IPS-18a (cell line): ENCODE measurements at regions not wholly inside any gene's neighbourhood (a gene's known extent, or its start where the extent isn't known, plus 50 kb on each side); places are given as distances from the start of the nearest gene placed in this dataset.

ENCODE experiments used
- H3K27ac ChIP-seq: one replicate; pipeline ENCODE4 v1.5.1; 2013; ENCODE audit warnings: low read length
- H3K27me3 ChIP-seq: one replicate; pipeline ENCODE4 v1.6.1; 2013; ENCODE audit warnings: mild to moderate bottlenecking, low read length; ENCODE audit not compliant: control insufficient read depth, insufficient read depth
- H3K36me3 ChIP-seq: one replicate; pipeline ENCODE4 v1.6.1; 2013; ENCODE audit warnings: low read depth, low read length; ENCODE audit not compliant: control insufficient read depth
- H3K4me1 ChIP-seq: one replicate; pipeline ENCODE4 v1.6.1; 2013; ENCODE audit warnings: low read depth, low read length; ENCODE audit not compliant: control insufficient read depth
- H3K4me3 ChIP-seq: one replicate; pipeline ENCODE4 v1.5.1; 2013; ENCODE audit warnings: low read length
- H3K9ac ChIP-seq: one replicate; pipeline ENCODE4 v1.6.1; 2013; ENCODE audit warnings: mild to moderate bottlenecking, low read length, moderate library complexity
- H3K9me3 ChIP-seq: one replicate; pipeline ENCODE4 v1.6.1; 2013; ENCODE audit warnings: low read depth, low read length; ENCODE audit not compliant: control insufficient read depth

DNA sequence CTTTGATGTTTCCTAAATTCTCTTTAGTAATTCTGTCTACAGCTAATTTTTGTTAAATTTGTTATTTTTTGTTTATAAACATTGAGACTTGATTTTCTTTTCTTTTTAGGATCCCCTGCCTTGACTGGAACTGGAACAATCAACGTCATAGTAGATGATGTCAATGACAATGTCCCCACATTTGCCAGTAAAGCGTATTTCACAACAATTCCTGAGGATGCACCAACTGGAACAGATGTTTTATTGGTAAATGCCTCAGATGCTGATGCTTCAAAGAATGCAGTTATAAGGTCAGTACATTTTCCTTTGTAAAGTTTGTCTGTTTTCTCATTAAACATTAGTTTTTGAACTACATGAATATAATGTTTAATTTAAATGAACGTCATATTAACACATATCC, 119.4 kb downstream of the FAT4 start:
- Histone ChIP-seq H3K4me3 (no peak overlapping the region), H3K9me3 (no peaks in the 10 kb centered on the region), H3K9ac (no peak overlapping the region), H3K4me1 (no peaks in the 10 kb centered on the region), H3K27ac (no peak overlapping the region), H3K27me3 (no peaks in the 10 kb centered on the region), H3K36me3 (no peaks in the 10 kb centered on the region)

DNA sequence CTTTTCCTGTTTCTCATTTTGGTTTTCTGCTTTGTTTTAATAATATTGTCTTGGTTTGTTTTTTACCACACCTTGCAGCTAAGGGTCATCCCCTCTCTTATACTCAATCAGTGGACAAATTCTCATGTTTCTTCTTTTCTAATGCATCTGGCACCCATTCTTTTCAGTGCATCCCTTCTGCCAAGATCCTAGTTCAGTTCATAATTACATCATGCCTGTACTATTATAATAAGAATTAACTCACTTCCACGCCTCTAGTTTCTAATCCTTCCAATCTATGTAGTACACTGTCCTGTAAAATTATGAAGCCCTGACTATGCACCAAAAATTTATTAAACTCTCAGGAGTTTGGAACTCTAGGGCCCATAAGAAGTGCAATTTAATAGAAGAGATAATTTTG, 126.1 kb downstream of the FAT4 start:
- no peak overlapping the region for H3K4me3 ChIP-seq
- H3K4me1 ChIP-seq, result no peaks in the 10 kb centered on the region
- no peaks in the 10 kb centered on the region for H3K27me3 ChIP-seq
- no peaks in the 10 kb centered on the region for H3K9me3 ChIP-seq
- no peak overlapping the region for H3K27ac ChIP-seq
- H3K9ac ChIP-seq, result no peak overlapping the region
- H3K36me3 ChIP-seq, result no peaks in the 10 kb centered on the region

DNA sequence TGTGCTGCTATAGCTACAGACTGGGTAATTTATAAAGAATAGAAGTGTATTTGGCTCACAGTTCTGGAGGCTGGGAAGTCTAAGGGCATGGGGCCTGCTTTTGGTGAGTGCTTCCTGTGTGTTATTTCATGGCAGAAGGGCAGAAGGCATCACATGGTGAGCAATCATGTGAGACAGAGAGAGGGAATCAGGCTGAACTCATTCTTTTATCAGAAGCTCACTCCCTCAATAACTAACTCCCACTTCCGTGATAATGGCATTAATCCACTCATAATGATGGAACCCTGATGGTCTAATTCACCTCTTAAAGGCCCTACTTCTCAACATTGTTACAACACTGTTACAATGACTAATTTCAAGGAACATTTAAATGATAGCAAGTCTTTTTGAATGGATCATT, 129.4 kb downstream of the FAT4 start:
- Histone ChIP-seq H3K27me3 (no peaks in the 10 kb centered on the region), H3K4me1 (no peaks in the 10 kb centered on the region), H3K9me3 (no peaks in the 10 kb centered on the region), H3K9ac (no peak overlapping the region), H3K4me3 (no peak overlapping the region), H3K27ac (no peak overlapping the region), H3K36me3 (no peaks in the 10 kb centered on the region)

DNA sequence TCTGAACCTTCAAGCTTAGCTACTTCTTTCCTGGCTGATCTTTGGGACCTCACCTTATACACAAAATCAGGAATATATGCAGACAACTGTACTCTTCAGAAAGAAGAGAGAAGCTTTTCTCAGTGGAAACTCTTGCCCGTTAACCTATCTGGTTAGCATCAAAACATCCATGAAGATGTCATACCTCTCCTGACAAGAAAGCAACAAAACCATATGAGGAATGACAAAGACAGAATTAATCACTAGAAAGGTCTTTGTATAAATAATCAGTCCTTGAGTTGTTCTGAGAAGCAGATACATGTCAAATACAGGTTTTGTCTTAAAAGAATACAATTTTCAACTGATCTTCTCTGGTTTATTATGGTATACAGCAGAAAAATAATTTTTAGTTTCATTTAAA, 130.8 kb downstream of the FAT4 start:
- H3K36me3 ChIP-seq, result no peaks in the 10 kb centered on the region
- H3K27me3 ChIP-seq, result no peaks in the 10 kb centered on the region
- no peak overlapping the region for H3K27ac ChIP-seq
- H3K4me1 ChIP-seq, result no peaks in the 10 kb centered on the region
- H3K9ac ChIP-seq, result no peak overlapping the region
- no peaks in the 10 kb centered on the region for H3K9me3 ChIP-seq
- no peak overlapping the region for H3K4me3 ChIP-seq

DNA sequence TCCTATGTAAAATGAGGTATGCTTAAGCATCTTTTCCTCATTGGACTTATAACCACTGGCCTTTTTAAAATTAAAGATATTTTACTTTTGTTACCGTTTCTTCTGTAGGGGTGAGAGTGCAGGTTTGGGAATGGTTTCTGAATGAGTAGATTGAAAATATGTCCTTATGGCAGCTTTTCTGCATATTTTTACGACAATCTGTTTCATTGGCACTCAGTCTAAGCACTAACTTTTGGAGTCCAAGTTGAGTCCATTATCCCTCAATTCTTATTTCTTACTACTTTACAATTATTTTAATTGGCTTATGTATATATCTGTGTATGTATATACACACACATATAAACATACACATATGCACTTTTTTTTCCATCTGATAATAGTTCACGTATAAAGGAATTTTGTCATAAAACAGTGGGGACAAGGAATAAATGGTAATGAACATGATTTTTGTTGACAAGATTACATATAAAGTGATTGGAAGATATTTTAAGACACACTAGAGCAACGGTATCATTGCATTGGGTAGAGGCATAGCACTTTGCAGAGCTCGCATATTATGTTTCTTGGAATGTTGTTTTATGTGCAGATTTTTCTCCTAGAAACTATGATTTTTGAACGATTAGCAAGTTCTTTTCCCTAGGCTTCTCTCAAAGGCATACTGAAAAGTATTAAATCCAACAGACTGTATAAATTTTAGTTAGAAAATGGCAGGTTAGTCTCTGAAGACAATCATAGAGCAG, 133.0 kb downstream of the FAT4 start:
- Histone ChIP-seq H3K9me3 (no peaks in the 10 kb centered on the region), H3K4me3 (no peak overlapping the region), H3K27me3 (no peaks in the 10 kb centered on the region), H3K36me3 (no peaks in the 10 kb centered on the region), H3K4me1 (no peaks in the 10 kb centered on the region), H3K27ac (no peak overlapping the region), H3K9ac (no peak overlapping the region)

DNA sequence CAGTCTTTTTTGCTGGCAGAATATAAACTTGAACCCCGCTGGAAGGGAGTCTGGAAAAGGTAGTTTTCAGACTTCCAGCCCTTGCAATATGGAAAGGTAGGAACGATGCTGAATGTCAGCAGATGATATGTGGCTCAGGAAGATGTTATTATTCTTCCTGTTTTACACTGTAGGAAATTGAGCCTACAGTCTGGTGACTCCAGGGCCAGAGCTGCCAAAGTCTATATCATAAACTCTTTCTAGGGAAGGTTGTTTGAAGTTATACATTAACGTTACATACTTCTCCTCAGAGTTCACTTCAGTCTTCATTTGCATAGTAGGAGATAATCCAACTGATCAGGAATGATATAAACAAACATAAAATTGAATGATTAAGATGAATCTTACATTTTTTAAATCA, 141.3 kb downstream of the FAT4 start:
- H3K27ac ChIP-seq, result no peak overlapping the region
- no peak overlapping the region for H3K9ac ChIP-seq
- no peaks in the 10 kb centered on the region for H3K36me3 ChIP-seq
- H3K27me3 ChIP-seq, result no peaks in the 10 kb centered on the region
- H3K9me3 ChIP-seq, result no peaks in the 10 kb centered on the region
- no peaks in the 10 kb centered on the region for H3K4me1 ChIP-seq
- H3K4me3 ChIP-seq, result no peak overlapping the region

DNA sequence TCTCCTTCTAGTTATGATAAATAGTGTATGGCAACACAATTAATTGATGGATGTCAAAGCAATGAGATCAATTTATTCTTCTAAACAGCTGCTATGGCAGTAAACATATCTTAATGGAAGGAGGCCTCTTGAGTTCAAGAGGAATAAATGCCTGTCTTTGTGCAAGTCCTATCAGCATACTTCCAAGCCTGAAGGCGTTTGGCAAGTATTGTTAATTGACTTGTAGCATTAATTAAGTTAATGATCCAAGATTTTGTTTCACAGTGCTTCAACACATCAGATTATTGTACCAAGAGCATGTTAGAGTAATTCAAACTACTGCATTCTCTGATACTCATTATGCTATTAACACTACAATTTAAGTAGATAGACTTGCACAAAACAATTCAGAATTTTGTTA, 144.8 kb downstream of the FAT4 start:
- no peak overlapping the region for H3K4me3 ChIP-seq
- peaks cover 8% of the 10 kb centered on the region for H3K4me1 ChIP-seq
- H3K9ac ChIP-seq, result no peak overlapping the region
- H3K36me3 ChIP-seq, result no peaks in the 10 kb centered on the region
- no peaks in the 10 kb centered on the region for H3K27me3 ChIP-seq
- H3K27ac ChIP-seq, result no peak overlapping the region
- no peaks in the 10 kb centered on the region for H3K9me3 ChIP-seq

DNA sequence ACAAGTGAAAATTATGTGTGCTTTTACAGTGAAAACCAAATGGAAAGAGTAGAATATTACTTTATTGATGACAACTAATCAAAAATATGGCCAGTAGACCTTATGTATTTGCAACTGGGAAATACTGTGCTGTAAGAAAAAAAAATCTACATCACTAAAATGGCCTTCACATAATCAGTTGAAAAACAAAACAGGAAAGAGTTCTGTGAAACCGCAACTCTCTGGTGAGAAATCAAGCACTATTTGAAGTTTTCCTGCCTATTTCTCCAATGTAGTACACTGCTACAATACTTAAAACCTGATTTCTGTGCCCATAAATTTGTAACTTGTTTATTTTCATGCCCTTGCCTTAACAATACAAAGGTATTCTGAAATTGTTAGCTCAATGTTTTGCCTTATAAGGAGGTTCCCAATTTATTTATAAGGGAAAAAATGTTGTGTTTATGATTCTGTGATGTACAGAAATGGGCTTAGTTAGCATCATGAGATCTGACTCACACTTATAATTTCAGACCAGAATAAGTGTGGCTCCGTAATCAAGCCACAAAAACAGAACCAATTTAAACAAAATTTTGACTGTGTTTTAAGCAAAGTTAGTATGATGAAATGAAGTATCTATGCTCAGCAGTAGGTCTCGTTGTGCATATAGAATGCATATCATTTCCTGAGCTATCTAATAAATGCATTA, 147.1 kb downstream of the FAT4 start:
- Histone ChIP-seq H3K36me3 (no peaks in the 10 kb centered on the region), H3K27ac (no peak overlapping the region), H3K9me3 (no peaks in the 10 kb centered on the region), H3K4me1 (peaks cover 8% of the 10 kb centered on the region), H3K4me3 (no peak overlapping the region), H3K9ac (no peak overlapping the region), H3K27me3 (no peaks in the 10 kb centered on the region)

DNA sequence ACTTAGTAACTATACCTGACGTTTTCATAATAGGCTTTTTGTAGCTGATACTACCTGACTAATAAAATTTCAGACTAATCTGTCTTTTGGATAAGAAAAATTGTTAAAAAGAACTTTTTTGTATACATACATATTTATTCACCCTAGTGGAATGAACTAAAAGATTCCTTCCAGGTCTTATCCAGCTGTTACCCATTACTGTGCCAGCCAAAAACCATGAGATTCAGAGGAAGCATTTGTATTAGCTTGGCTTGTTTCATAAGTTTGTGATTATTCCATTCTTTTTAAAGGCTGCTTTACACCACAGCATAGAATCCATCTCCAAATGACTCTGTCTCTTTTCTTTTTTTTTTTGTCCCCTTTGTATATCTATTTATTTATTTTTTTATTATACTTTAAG, 149.4 kb downstream of the FAT4 start:
- Histone ChIP-seq H3K27me3 (no peaks in the 10 kb centered on the region), H3K9ac (no peak overlapping the region)

DNA sequence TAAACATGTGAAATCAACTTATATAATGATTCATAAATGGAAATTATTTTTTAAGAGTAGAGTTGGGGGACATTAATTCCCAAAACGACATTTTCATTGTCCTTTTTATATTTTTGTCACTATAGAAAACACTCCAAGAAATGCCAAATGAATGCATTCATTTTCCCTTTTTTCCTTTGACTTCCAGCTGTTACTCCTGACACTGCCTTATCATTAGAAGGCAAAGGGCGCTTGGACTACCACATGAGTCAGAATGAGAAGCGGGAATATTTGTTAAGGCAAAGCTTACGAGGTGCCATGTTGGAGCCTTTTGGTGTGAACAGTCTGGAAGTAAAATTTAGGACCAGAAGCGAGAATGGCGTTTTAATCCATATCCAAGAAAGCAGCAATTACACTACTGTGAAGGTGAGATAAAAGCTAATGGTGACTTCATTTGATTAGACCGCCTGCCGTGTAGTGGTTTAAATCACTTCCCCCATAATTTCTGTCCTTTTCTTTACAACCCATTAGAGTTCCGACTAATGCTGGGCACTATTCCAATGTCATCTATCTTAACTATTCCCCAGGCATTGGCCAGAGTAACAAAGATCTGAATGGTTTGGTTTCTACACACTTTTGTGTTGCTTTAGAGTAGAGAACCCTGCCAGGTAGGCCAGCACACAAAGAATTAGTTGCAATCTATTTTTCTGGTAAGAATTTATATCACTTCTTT, 166.7 kb downstream of the FAT4 start:
- no peak overlapping the region for H3K27ac ChIP-seq
- H3K4me1 ChIP-seq, result no peaks in the 10 kb centered on the region
- H3K9ac ChIP-seq, result no peak overlapping the region
- H3K9me3 ChIP-seq, result no peaks in the 10 kb centered on the region
- no peaks in the 10 kb centered on the region for H3K36me3 ChIP-seq
- H3K27me3 ChIP-seq, result no peaks in the 10 kb centered on the region
- no peak overlapping the region for H3K4me3 ChIP-seq

More for the DNA sequence above, 149.4 kb downstream of the FAT4 start:
- no peaks in the 10 kb centered on the region for H3K9me3 ChIP-seq
- H3K36me3 ChIP-seq, result no peaks in the 10 kb centered on the region
- H3K4me3 ChIP-seq, result no peak overlapping the region
- peaks cover 8% of the 10 kb centered on the region for H3K4me1 ChIP-seq
- no peak overlapping the region for H3K27ac ChIP-seq

DNA sequence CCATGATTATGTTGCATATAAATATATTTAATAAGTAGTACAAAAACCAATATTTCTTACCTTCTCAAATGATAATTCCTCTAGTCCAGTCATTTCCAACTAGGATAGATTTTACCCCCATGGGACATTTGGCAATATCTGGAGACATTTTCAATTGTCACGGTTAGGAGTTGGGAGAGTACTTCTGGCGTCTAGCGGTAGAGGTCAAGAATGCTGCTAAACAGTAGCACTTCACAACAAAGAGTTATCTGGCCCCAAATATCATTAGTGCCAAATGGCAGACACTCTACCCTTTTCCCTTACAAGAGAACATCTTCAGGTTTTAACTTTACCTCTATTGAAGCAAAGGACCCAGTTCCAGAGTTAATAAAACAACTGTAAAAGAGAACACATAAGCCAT, 168.1 kb downstream of the FAT4 start:
- Histone ChIP-seq H3K9me3 (no peaks in the 10 kb centered on the region), H3K4me1 (no peaks in the 10 kb centered on the region), H3K27ac (no peak overlapping the region), H3K36me3 (no peaks in the 10 kb centered on the region), H3K27me3 (no peaks in the 10 kb centered on the region), H3K4me3 (no peak overlapping the region), H3K9ac (no peak overlapping the region)
